ENCODE measurements at regions not wholly inside any gene's neighbourhood (a gene's known extent, or its start where the extent isn't known, plus 50 kb on each side); places are given as distances from the start of the nearest gene placed in this dataset.
"Not testable (repeated sequence)": the region's sequence is repeated elsewhere in the genome, so short reads cannot be mapped to it uniquely, and the experiment has no call there.

DNA sequence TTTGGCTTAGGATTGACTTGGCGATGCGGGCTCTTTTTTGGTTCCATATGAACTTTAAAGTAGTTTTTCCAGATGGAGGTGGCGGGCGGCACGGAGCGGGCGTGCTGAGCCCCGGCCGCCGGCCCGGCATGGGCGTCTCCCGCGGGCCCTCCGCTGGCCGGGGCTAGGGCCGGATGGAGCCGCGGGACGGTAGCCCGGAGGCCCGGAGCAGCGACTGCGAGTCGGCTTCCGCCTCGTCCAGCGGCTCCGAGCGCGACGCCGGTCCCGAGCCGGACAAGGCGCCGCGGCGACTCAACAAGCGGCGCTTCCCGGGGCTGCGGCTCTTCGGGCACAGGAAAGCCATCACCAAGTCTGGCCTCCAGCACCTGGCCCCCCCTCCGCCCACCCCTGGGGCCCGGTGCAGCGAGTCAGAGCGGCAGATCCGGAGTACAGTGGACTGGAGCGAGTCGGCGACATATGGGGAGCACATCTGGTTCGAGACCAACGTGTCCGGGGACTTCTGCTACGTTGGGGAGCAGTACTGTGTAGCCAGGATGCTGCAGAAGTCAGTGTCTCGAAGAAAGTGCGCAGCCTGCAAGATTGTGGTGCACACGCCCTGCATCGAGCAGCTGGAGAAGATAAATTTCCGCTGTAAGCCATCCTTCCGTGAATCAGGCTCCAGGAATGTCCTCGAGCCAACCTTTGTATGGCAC, 88.7 kb downstream of the LACC1 start:
- not testable (repeated sequence) for TF ChIP-seq ZSCAN29 (CRISPR knock-in tag; conservative IDR thresholded peaks at IDR 0.05); ZFY (CRISPR knock-in tag; IDR thresholded peaks at IDR 0.05); EP300 (IDR thresholded peaks at IDR 0.05; ENCODE audit: low read depth in 2 of 2, low read length in 2 of 2); EP300 (CRISPR knock-in tag; IDR thresholded peaks at IDR 0.05; ENCODE audit: borderline replicate concordance); HDAC1 (CRISPR knock-in tag; IDR thresholded peaks at IDR 0.05); HDAC2 (CRISPR knock-in tag; IDR thresholded peaks at IDR 0.05); KLF13 (CRISPR knock-in tag; IDR thresholded peaks at IDR 0.05); SETDB1 (CRISPR knock-in tag; IDR thresholded peaks at IDR 0.05; ENCODE audit: borderline replicate concordance); JUND (CRISPR knock-in tag; IDR thresholded peaks at IDR 0.05)
- TF ChIP-seq, protein P1, sequence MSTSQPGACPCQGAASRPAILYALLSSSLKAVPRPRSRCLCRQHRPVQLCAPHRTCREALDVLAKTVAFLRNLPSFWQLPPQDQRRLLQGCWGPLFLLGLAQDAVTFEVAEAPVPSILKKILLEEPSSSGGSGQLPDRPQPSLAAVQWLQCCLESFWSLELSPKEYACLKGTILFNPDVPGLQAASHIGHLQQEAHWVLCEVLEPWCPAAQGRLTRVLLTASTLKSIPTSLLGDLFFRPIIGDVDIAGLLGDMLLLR (CRISPR knock-in tag; IDR thresholded peaks at IDR 0.05): not testable (repeated sequence)
- TF ChIP-seq, protein P2, sequence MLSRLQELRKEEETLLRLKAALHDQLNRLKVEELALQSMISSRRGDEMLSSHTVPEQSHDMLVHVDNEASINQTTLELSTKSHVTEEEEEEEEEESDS (CRISPR knock-in tag; IDR thresholded peaks at IDR 0.05; ENCODE audit: borderline replicate concordance): not testable (repeated sequence)
- TF ChIP-seq, protein P3, sequence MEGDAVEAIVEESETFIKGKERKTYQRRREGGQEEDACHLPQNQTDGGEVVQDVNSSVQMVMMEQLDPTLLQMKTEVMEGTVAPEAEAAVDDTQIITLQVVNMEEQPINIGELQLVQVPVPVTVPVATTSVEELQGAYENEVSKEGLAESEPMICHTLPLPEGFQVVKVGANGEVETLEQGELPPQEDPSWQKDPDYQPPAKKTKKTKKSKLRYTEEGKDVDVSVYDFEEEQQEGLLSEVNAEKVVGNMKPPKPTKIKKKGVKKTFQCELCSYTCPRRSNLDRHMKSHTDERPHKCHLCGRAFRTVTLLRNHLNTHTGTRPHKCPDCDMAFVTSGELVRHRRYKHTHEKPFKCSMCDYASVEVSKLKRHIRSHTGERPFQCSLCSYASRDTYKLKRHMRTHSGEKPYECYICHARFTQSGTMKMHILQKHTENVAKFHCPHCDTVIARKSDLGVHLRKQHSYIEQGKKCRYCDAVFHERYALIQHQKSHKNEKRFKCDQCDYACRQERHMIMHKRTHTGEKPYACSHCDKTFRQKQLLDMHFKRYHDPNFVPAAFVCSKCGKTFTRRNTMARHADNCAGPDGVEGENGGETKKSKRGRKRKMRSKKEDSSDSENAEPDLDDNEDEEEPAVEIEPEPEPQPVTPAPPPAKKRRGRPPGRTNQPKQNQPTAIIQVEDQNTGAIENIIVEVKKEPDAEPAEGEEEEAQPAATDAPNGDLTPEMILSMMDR (CRISPR knock-in tag; IDR thresholded peaks at IDR 0.05): not testable (repeated sequence)
- TF ChIP-seq, protein P4, sequence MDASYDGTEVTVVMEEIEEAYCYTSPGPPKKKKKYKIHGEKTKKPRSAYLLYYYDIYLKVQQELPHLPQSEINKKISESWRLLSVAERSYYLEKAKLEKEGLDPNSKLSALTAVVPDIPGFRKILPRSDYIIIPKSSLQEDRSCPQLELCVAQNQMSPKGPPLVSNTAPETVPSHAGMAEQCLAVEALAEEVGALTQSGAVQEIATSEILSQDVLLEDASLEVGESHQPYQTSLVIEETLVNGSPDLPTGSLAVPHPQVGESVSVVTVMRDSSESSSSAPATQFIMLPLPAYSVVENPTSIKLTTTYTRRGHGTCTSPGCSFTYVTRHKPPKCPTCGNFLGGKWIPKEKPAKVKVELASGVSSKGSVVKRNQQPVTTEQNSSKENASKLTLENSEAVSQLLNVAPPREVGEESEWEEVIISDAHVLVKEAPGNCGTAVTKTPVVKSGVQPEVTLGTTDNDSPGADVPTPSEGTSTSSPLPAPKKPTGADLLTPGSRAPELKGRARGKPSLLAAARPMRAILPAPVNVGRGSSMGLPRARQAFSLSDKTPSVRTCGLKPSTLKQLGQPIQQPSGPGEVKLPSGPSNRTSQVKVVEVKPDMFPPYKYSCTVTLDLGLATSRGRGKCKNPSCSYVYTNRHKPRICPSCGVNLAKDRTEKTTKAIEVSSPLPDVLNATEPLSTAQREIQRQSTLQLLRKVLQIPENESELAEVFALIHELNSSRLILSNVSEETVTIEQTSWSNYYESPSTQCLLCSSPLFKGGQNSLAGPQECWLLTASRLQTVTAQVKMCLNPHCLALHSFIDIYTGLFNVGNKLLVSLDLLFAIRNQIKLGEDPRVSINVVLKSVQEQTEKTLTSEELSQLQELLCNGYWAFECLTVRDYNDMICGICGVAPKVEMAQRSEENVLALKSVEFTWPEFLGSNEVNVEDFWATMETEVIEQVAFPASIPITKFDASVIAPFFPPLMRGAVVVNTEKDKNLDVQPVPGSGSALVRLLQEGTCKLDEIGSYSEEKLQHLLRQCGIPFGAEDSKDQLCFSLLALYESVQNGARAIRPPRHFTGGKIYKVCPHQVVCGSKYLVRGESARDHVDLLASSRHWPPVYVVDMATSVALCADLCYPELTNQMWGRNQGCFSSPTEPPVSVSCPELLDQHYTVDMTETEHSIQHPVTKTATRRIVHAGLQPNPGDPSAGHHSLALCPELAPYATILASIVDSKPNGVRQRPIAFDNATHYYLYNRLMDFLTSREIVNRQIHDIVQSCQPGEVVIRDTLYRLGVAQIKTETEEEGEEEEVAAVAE (CRISPR knock-in tag; IDR thresholded peaks at IDR 0.05; ENCODE audit: borderline replicate concordance): not testable (repeated sequence)
